NCI-H1092 (cell line): ENCODE measurements at regions not wholly inside any gene's neighbourhood (a gene's known extent, or its start where the extent isn't known, plus 50 kb on each side); places are given as distances from the start of the nearest gene placed in this dataset.

ENCODE experiments used
- DNase-seq: peaks from one replicate; lab custom pipeline; 2025; lab: John Stamatoyannopoulos, UW

- no peak for DNase-seq
These were observed 521.2 kb downstream of the IRX1 start for GRCh38 chr5:4116834-4117233.

- DNase-seq = no peak
These were observed 528.8 kb downstream of the IRX1 start for GRCh38 chr5:4124221-4124970.

GRCh38 chr5:4128994-4129393 lies 533.4 kb downstream of the IRX1 start:
- no peak for DNase-seq

GRCh38 chr5:4129523-4129922 lies 533.9 kb downstream of the IRX1 start:
- no peak for DNase-seq

DNA sequence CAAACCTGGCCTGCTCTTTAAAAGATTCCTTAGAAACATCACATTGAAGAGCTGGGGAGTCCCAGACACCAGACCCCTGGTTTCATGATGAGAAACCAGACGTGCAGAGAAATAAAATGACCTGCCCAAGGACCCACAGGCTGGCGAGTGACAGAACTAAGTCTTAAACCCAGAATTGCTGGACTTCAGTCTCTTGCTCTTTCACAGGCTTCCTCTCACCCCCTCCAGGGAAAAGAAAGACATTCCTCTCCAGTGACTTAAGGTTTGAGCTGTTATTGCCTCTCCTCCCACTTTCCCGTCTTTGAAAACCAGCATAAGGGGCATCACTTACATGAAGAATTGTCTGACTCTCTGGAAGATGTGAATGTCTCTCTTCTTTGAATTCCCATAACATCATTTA lies 535.2 kb downstream of the IRX1 start:
- no peak for DNase-seq

- DNase-seq = no peak
These were observed 542.1 kb downstream of the IRX1 start for GRCh38 chr5:4137781-4138180.

DNA sequence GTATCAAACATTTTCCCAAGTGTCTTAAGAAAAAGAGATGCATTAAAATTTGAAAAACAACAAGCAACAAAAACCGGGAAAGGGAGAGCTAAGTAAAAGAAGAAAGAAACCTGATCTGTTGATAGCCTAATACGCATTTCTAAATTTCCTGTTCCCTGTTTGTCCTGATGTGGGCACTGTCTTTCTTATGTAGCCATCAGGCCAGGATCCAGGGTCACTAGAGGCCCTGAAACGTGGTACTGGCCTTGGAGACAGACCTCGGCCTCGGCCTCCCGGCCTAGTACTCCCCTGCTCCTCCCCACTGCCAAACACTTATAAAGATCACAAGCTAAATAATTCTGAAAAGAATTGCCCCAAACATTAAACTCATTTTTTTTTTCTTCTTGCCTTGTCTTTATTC lies 547.2 kb downstream of the IRX1 start:
- no peak for DNase-seq

- no peak for DNase-seq
These were observed 548.9 kb downstream of the IRX1 start for GRCh38 chr5:4144411-4145007.

DNA sequence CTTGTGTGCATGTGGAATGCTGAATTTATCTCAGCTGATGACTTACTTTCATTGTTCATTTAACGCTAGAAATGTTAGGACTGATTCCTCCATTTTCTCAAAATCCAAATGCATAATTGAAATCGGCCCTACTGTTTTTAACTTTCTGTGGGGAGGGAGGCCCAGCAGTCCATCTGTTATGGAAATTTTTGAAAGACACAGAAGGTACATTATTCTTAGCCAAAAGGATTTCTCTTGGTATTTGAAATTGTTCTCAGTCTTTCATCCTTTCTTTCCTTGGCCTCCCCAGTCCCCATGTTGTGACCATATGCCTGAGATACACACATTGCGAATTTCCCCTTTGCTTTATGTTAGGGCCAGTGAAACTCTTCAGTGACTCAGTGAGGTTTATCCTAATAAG lies 549.9 kb downstream of the IRX1 start:
- no peak for DNase-seq

GRCh38 chr5:4148009-4148408 lies 552.4 kb downstream of the IRX1 start:
- DNase-seq = no peak

- DNase-seq = no peak
These were observed 554.4 kb downstream of the IRX1 start for GRCh38 chr5:4150067-4150466.

GRCh38 chr5:4156153-4156552 lies 560.5 kb downstream of the IRX1 start:
- no peak for DNase-seq

- DNase-seq = no peak
These were observed 561.3 kb downstream of the IRX1 start for GRCh38 chr5:4156889-4157288.

- no peak for DNase-seq
These were observed 563.3 kb downstream of the IRX1 start for GRCh38 chr5:4158750-4159447.

- no peak for DNase-seq
These were observed 564.0 kb downstream of the IRX1 start for GRCh38 chr5:4159681-4160080.

DNA sequence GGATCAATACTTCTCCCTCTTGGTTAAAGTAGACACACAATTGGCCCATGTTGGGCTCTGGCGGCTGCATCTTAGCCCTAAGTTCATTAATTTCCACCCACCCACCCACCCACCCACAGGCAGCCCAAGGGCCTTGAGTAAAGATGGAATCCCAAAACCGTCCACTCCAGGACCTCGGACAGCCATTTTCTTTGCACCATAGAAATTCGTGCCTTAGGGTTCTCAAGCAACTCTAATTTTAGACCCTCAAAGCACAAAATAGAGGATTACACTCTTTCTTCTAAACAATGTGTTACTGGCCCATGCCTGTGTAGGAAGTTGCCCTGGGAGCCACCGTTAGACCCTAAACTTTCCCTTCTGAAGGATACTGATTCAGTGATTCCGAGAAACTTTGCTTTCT lies 568.5 kb downstream of the IRX1 start:
- no peak for DNase-seq

DNA sequence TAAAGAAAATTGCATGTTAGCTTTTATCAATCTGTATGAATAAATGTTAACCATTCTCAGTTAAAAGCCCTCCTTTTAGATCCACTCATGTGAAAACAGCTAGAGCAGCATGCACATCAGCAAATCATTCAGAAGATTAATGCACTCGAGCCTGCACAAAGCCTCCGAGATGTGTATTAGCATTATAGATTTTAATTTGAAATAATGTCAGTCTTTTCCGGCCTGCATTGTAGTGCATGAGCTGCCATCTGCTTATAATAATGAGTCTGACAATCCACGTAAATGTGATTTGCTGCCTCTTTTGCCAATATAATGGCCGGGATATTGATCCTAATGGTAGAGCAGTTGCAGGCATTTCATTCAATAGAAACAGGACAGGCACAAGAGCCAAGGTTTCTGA lies 585.1 kb downstream of the IRX1 start:
- no peak for DNase-seq

DNA sequence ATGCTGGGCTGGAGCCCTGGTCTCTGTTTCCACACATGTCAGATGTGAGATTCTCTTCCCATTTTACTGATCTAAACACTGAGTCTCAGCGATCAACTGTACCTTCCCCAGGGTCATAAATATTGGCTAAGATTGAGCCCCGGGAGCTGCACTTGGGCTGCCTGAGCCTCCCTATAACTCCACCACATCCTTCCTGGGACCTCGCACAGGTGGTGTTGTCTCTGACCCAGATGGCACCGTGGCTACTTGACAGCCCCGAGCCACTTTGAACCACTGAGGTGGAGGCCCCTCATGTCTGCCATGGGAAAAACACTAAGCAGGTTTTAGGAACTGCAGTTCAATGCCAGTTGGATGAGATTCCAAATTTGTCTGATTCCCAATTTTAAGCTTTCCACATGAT lies 586.5 kb downstream of the IRX1 start:
- no peak for DNase-seq

DNA sequence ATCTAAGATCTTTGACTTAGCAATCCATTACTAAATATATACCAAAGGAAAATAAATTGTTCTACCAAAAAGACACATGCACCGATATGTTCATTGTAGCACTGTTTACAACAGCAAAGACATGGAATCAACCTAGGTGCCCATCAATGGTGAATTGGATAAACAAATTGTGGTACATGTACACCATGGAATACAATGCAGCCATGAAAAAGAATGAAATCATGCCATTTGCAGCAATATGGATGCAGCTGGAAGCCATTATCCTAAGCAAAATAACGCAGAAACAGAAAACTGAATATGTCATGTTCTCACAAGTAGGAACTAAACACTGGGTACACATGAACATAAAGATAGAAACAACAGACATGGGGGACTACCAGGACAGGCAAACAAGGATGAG lies 589.5 kb downstream of the IRX1 start:
- no peak for DNase-seq

DNA sequence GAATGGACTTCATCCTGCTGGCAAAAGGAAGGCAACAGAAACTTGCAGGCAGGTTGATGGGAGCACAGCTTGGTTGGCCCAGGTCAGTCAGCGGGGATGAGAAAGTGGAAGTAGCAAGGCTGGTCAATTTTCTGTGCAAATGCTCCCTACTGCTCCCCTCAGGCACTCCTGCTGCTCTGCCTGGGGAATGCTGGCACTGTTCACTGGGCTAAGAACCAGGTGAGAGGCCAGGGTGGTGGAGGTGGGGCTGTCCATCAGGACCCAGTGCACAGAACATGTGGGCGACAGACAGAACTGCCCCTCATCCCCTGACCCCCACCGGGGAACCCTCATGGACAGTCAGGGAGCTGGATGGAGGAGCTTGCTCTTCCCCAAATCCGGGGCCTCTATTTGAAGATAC lies 593.1 kb downstream of the IRX1 start:
- no peak for DNase-seq

GRCh38 chr5:4189317-4189716 lies 593.7 kb downstream of the IRX1 start:
- no peak for DNase-seq

DNA sequence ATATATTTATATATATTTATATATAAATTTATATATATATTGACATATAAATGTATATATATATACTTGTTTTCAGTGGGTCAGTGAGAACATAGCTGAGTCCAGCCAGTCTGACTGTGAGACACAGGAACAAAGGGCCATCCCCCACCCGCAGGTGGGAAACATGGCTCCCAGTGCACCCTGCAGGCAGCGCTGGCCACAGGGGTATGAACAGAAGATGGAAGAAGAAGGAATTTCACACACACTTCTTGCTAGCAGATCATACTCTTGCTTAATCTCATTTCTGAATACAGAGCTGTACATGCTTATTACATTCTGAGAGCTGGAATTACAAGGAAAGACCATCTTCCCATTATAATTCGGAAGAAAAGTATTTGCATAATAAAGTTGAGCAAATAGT lies 595.4 kb downstream of the IRX1 start:
- DNase-seq = no peak

GRCh38 chr5:4191703-4192102 lies 596.1 kb downstream of the IRX1 start:
- no peak for DNase-seq
